GM21390 (cell line): ENCODE measurements at regions not wholly inside any gene's neighbourhood (a gene's known extent, or its start where the extent isn't known, plus 50 kb on each side); places are given as distances from the start of the nearest gene placed in this dataset.

Experiments
- ATAC-seq: cut with Tn5 transposase; IDR thresholded peaks from one replicate; pipeline ENCODE4 v1.9.1; 2021; ENCODE audit not compliant: unreplicated experiment

GRCh38 chr7:10085231-10085630 lies 888.4 kb upstream of the PHF14 start:
- ATAC-seq = no peak

- no peak for ATAC-seq
Observed at GRCh38 chr7:10100572-10100971, 873.1 kb upstream of the PHF14 start.

DNA sequence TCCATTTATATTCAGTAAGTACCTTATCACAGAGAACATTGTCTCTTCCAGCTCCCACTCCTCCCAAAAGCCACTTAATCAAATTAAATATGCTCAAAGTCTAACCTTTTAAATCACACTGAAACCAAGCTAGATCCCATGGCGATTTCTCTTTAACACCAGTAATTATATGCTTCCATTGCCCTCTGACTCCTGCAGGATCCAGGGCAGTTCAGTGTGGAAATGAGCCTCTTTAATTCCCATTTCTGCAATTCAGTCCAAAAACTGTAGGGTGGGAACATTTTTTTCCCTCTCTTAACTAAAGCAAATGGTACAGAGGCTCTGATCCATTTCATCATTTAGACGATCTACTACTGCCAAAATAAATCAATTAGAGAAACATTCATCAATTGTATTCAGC lies 872.3 kb upstream of the PHF14 start:
- ATAC-seq = no peak

GRCh38 chr7:10104292-10104691 lies 869.4 kb upstream of the PHF14 start:
- ATAC-seq = no peak

DNA sequence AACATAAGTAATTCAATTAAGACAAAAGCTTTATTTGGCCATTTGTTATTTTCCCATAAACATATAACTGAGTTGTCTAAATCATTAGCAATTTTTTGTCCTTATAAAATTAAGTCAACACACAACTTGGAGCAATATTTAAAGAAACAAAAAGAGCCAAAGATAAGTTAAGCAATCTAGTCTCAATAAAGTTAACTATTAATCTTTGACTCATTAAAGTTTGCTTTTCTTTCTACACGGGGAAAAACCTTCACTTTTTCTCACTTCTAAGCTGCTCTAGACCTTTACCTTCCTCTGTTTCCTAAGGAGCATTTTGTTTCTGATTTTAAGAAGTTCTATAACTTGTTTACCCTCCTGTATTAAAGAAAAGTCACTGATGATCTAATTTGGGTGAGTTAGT lies 867.1 kb upstream of the PHF14 start:
- ATAC-seq = no peak

- ATAC-seq = no peak
Observed at GRCh38 chr7:10116511-10116910, 857.2 kb upstream of the PHF14 start.

DNA sequence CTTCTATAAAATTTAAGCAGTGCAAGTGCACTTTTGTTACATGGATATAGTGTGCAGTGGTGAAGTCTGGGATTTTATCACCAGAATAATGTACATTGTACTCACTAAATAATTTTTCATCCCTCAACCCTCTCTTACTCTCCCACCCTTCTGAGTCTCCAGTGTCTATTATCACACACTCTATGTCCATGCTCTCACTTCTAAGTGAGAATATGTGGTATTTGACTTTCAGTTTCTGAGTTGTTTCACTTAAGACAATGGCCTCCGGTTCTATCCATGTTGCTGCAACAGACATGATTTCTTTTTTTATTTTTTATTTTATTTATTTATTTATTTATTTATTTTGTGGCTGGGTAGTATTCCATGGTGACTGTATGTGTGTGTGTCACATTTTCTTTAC lies 855.9 kb upstream of the PHF14 start:
- no peak for ATAC-seq

DNA sequence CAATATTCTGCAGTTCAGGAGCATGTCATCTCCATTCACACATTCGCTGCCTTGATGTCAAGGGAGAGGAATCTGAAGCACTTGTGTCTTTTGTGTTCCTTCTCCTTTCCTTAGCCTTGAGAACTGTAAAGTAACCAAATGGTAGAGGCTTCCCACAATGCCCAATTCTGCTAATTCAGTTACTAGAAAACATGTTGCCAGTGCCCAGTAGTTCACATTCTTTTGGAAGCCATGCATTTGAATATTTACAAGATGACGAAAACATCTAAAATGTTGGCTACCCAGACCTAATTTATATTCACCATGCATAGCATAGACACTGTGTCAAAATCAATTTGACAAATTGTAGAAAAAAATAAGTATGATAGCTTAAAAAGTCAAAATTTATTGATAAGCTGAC lies 852.7 kb upstream of the PHF14 start:
- ATAC-seq = no peak

DNA sequence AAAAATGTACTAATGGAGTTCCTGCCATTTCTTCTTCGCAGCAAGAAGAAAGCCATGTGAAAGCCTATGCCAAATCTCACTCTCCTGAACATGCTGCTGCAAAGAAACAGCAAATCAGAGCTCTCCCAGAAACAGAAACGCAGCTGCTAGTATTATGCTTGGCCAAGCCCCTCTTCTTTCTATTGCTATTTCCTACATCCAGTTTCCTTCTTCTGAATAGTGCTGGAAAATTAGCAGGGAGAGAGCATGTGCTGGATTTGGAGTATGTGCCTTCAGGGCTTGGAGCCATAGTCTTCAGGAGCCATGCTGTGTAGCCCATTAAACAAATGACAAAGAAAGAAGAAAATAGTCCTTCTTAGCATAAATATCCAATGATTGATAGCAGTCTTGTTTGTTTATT lies 852.0 kb upstream of the PHF14 start:
- no peak for ATAC-seq

GRCh38 chr7:10122551-10123100 lies 851.0 kb upstream of the PHF14 start:
- no peak for ATAC-seq

GRCh38 chr7:10128748-10129147 lies 844.9 kb upstream of the PHF14 start:
- no peak for ATAC-seq

DNA sequence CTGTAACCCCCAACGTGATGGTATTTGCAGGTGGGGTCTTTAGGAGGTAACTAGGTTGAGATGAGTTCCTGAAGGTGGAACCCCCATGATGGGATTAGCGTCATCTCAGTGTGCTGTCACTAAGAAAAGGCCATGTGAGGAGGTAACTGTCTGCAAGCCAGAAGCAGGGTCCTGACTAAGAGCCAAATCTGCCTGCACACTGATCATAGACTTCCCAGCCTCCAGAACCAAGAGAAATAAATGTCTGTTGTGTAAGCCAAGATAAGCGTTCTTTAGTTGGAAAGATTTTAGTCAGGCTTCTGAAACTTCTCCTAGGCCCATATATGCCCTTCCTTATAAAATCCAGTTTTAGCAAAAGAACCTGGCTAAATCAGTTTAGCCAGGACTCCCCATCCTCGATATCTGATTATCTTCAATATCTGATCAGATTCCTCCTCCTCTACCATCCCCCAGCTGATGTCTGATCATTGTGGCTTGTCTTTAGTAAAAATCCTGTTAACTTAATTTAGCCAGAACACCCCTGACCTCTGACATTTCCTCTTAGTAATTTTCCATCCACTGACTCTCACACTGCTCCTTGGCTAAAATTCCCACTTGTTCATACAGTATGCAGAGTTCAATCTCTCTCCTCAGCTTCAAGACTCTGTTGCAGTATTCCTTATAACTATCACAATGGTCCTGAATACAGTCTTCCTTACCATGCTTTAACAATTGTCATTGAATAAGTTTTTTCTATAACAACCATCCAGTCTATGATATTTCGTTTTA lies 835.4 kb upstream of the PHF14 start:
- no peak for ATAC-seq

GRCh38 chr7:10146271-10146670 lies 827.4 kb upstream of the PHF14 start:
- ATAC-seq = no peak

DNA sequence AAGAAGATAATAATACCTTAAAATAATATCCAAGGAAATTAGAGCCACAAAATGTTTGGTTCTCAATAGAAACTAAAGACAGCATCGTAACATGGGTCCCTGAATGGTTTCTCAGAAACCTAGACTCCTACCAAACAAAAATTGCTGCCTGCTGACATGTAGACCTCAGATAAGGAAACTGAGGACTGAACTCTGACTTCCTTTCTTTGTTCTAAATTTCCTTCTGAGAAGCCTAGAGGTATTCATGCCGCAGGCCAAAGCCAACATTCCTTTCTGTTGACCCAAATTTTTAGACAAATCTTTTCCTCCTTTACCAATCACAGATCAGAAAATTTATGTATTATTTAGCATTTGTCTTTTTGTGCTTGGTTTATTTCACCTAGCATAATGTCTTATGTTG lies 816.7 kb upstream of the PHF14 start:
- ATAC-seq = no peak

GRCh38 chr7:10181996-10182395 lies 791.7 kb upstream of the PHF14 start:
- ATAC-seq = no peak

- no peak for ATAC-seq
Observed at GRCh38 chr7:10192074-10192473, 781.6 kb upstream of the PHF14 start.

DNA sequence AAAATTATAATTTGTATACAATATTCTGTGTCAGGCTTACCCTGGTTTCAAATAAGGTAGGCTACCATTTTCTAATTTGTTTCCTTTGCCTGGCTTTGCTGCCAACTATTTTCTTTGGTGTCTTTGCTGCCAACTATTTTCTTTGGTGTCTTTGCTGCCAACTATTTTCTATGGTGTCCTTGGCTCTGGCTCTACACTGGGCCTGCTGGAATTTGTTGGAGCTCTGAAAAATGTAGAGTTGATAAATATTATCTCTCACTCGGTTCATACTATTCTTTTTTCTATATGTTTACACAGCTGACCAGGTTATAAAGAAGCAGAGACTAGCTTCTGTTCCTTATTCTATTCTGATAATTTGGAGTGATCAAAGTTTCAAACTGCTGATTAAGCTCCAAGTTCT lies 768.0 kb upstream of the PHF14 start:
- ATAC-seq = no peak

GRCh38 chr7:10210000-10210399 lies 763.7 kb upstream of the PHF14 start:
- no peak for ATAC-seq

DNA sequence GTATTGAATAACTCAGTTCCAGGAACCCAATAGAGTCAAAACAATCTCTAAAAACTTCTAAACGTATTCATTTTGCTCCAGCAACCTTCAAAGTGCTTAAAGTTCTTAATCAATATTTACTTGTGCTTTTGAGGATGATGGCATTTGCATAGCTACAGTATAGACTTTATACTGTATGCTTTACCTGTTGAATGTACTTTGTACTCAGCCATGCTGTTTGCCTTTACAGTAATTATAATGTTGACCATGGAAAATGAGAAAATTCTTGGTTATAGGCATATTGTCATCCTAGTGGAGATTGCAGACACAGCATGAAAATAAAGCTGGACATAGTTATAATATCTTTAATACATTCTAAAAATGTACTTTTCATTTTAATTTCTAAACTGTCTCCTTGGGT lies 762.7 kb upstream of the PHF14 start:
- ATAC-seq = no peak

DNA sequence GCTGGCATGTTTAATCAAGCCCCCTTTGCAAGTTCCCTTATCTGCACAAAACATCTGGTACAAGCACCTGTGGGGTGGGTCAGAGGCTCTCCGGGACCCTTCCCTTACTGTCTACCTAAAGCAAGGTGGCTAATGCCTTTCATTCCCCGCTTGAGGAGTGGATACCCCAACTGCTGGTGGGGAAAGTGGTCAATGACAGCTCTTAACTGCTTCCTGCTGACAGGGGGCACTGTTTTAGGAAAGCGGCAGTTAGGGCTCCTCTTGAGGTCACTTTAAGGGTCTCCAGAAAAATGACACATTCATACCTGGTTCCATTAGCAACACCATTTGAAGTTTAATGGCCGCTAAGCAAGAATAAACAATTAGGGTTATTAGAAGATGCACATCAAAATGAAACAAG lies 761.8 kb upstream of the PHF14 start:
- no peak for ATAC-seq

- no peak for ATAC-seq
Observed at GRCh38 chr7:10212649-10213048, 761.0 kb upstream of the PHF14 start.

DNA sequence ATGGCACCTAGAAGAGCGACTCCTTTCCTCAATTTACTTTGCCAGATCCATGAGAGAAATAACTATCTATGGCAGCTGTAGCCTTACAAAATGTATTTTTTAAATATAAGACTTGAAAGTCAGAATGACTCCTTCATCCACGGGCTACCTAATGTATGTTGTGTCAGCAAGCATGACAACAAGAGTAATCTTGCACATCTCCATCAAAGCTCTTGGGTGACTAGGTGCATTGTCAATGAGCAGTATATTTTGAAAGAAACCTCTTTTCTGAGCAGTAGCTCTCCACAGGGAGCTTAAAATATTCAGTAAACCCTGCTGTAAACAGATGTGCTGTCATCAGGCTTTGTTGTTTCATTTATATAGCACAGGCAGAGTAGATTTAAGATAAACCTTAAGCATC lies 757.2 kb upstream of the PHF14 start:
- ATAC-seq = no peak

- no peak for ATAC-seq
Observed at GRCh38 chr7:10221084-10221483, 752.6 kb upstream of the PHF14 start.
